Epithelial cell of proximal tubule (primary cell): ENCODE measurements at regions not wholly inside any gene's neighbourhood (a gene's known extent, or its start where the extent isn't known, plus 50 kb on each side); places are given as distances from the start of the nearest gene placed in this dataset.

Experiments
- DNase-seq: peaks from one replicate; pipeline ENCODE4 v3.0.0-alpha.2; 2011; ENCODE audit warnings: low read depth
- H3K4me3 ChIP-seq: 2 replicates; pipeline ENCODE4 v1.5.1; 2011; ENCODE audit warnings: low read depth, mild to moderate bottlenecking, low read length
- CTCF ChIP-seq: conservative IDR thresholded peaks from 2 replicates; pipeline ENCODE4 v1.5.1; 2012; ENCODE audit warnings: low read depth, mild to moderate bottlenecking, low read length

GRCh38 chr5:79878721-79879336 lies 112.2 kb downstream of the MTX3 start:
- no peak overlapping the region for H3K4me3 ChIP-seq
- no peak for DNase-seq
- peak; percentile 64 for TF ChIP-seq CTCF

- no peak for TF ChIP-seq CTCF
- no peak for DNase-seq
- H3K4me3 ChIP-seq, result no peak overlapping the region
These were observed 112.9 kb downstream of the MTX3 start for GRCh38 chr5:79878136-79878679.

- TF ChIP-seq CTCF, result no peak
- no peak for DNase-seq
- H3K4me3 ChIP-seq, result no peak overlapping the region
These were observed 114.6 kb downstream of the MTX3 start for GRCh38 chr5:79876456-79876855.

GRCh38 chr5:79875230-79875629 lies 115.8 kb downstream of the MTX3 start:
- DNase-seq, result no peak
- no peak for TF ChIP-seq CTCF
- no peak overlapping the region for H3K4me3 ChIP-seq

- H3K4me3 ChIP-seq, result no peak overlapping the region
- no peak for TF ChIP-seq CTCF
- DNase-seq, result no peak
These were observed 117.9 kb downstream of the MTX3 start for GRCh38 chr5:79873187-79873586.

- H3K4me3 ChIP-seq, result no peak overlapping the region
- DNase-seq, result no peak
- TF ChIP-seq CTCF, result no peak
These were observed 118.8 kb downstream of the MTX3 start for GRCh38 chr5:79872291-79872690.
